Nephron (organoid): ENCODE measurements at regions not wholly inside any gene's neighbourhood (a gene's known extent, or its start where the extent isn't known, plus 50 kb on each side); places are given as distances from the start of the nearest gene placed in this dataset.
A peak's percentile ranks its signal among the peaks of the same experiment; 100 is the strongest.

Source experiments
- H3K27ac Mint-ChIP-seq, 3 experiments: 2 replicates each; pipeline ENCODE4 v1.8.0; 2020; ENCODE audit warnings: mixed read lengths in 3 of 3, mild to moderate bottlenecking in 2 of 3, moderate library complexity in 1 of 3
- H3K27me3 Mint-ChIP-seq: 2 replicates; pipeline ENCODE4 v1.8.0; 2021; ENCODE audit warnings: low read depth, mild to moderate bottlenecking, moderate library complexity, mixed read lengths
- H3K36me3 Mint-ChIP-seq: 2 replicates; pipeline ENCODE4 v1.8.0; 2020; ENCODE audit warnings: low read depth, mixed read lengths
- H3K4me1 Mint-ChIP-seq: 2 replicates; pipeline ENCODE4 v1.8.0; 2020; ENCODE audit warnings: mixed read lengths
- H3K4me3 Mint-ChIP-seq, 3 experiments: 2 replicates each; pipeline ENCODE4 v1.8.0; 2020; ENCODE audit warnings: mild to moderate bottlenecking in 3 of 3, mixed read lengths in 3 of 3, moderate library complexity in 2 of 3
- H3K9me3 Mint-ChIP-seq: 2 replicates; pipeline ENCODE4 v1.8.0; 2020; ENCODE audit warnings: mixed read lengths
- TF ChIP-seq, protein P1 (sequence below), 3 experiments: fragments of 200-600 bp; sonication (generic); IDR thresholded peaks; one replicate each; pipeline ENCODE4 v1.5.0; 2021; ENCODE audit warnings: antibody characterized with exemption in 3 of 3; ENCODE audit not compliant: unreplicated experiment in 3 of 3

DNA sequence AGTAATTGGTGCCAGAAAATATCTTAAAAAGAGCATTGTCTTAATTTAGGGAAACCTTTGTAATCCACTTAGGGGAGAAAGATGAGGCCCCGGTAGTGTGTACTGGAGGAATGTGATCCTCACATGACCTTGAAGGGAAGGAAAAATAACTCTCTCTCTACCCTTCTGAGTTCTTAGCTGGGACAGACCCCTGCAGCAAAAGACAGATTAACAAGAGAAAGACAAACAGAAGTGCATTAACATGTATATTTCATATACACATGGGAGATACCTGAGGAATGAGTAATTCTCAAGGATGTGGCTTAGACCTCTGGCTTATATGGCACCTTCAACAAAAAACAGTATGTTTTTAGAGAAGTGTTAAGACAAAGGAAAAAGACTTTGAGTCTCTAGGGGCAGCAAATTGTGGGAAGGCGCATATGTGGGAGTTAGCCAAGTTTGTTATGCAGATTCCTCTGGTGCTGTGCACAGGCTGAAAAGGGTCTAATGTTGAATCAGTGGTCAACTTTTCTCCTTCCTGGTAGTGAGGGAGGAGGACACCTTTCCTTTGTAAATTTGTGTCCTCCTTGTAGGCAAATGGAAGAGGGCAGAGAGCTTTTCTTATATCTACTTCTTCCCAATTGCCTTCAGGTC, 138.8 kb downstream of the LRRC70 start:
- TF ChIP-seq, protein P1, sequence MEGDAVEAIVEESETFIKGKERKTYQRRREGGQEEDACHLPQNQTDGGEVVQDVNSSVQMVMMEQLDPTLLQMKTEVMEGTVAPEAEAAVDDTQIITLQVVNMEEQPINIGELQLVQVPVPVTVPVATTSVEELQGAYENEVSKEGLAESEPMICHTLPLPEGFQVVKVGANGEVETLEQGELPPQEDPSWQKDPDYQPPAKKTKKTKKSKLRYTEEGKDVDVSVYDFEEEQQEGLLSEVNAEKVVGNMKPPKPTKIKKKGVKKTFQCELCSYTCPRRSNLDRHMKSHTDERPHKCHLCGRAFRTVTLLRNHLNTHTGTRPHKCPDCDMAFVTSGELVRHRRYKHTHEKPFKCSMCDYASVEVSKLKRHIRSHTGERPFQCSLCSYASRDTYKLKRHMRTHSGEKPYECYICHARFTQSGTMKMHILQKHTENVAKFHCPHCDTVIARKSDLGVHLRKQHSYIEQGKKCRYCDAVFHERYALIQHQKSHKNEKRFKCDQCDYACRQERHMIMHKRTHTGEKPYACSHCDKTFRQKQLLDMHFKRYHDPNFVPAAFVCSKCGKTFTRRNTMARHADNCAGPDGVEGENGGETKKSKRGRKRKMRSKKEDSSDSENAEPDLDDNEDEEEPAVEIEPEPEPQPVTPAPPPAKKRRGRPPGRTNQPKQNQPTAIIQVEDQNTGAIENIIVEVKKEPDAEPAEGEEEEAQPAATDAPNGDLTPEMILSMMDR (IDR thresholded peaks at IDR 0.05; ENCODE audit: unreplicated experiment in 3 of 3) = no peak
- Mint-ChIP-seq H3K36me3 (no peaks in the 10 kb centered on the region), H3K27me3 (peaks cover 2% of the 10 kb centered on the region), H3K9me3 (no peaks in the 10 kb centered on the region), H3K4me3 (no peak overlapping the region), H3K4me1 (peaks cover 45% of the 10 kb centered on the region), H3K27ac (peak overlapping the region; percentile 82 to 88 (median 86))

DNA sequence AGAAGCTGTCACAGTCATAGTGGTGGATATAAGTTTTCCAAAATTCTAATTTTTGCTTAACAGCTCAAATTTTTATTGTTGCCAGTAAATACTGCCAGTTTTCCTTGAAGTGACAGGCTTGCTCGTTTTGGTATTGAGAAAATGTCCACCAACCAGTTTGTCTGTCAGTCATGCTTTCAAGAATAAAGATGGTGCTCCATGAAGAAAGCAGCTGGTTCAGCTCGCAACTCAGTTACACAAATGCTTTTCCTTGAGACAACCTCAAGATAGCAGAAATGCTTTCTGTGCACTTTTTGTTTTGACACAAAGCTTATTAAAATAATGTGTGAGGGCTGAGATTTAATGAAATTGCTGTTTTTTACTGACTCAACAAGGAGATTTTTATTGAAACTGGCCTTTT, 135.7 kb downstream of the LRRC70 start:
- no peaks in the 10 kb centered on the region for H3K36me3 Mint-ChIP-seq
- H3K27ac Mint-ChIP-seq = no peak overlapping the region
- TF ChIP-seq, protein P1 (IDR thresholded peaks at IDR 0.05; ENCODE audit: unreplicated experiment in 3 of 3) = no peak
- no peak overlapping the region for H3K4me3 Mint-ChIP-seq
- no peaks in the 10 kb centered on the region for H3K9me3 Mint-ChIP-seq
- peaks cover 29% of the 10 kb centered on the region for H3K4me1 Mint-ChIP-seq
- no peaks in the 10 kb centered on the region for H3K27me3 Mint-ChIP-seq

DNA sequence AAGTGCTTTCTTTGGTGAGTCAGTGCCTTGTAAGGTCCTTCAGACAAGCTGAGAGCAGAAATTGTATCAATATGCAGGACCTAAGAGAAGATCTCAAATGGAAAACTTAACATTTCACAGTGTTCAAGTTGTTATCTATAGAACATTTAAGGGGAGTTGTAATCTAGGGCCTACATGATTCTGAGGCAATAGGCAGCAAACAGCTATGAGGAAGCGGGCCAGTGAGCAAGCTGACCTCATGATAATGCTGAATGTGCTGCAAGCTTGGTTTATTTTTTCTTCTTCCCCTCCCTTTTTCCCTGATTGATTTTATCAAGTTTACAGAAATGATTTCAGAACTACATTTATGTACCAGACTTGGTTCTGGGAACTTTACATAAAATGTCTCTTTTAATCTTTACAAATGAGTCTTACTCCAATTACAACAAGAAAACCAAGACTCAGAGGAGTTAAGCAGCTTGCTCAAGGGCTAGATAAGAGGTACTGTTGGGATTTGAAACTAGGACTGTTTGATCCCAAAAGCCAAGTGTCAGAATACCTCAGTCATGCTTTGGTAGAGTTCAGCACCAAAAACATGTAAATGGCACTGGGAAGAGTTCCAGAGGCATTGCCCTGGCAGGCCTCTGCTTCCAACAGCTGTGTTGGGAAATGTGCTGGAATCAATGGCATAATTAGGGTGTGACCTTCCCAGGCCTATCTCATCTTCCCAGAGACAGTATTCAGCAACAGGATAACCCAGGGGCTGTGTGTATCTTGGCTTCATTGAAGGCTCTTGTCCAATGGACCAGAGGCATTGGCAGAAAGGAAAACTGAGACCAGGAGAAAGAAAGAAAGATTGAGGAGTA, 130.1 kb downstream of the LRRC70 start:
- TF ChIP-seq, protein P1 (IDR thresholded peaks at IDR 0.05; ENCODE audit: unreplicated experiment in 3 of 3) = no peak
- no peaks in the 10 kb centered on the region for H3K4me1 Mint-ChIP-seq
- H3K4me3 Mint-ChIP-seq = no peak overlapping the region
- H3K9me3 Mint-ChIP-seq = peaks cover 10% of the 10 kb centered on the region
- H3K36me3 Mint-ChIP-seq = no peaks in the 10 kb centered on the region
- H3K27ac Mint-ChIP-seq = no peak overlapping the region
- no peaks in the 10 kb centered on the region for H3K27me3 Mint-ChIP-seq

DNA sequence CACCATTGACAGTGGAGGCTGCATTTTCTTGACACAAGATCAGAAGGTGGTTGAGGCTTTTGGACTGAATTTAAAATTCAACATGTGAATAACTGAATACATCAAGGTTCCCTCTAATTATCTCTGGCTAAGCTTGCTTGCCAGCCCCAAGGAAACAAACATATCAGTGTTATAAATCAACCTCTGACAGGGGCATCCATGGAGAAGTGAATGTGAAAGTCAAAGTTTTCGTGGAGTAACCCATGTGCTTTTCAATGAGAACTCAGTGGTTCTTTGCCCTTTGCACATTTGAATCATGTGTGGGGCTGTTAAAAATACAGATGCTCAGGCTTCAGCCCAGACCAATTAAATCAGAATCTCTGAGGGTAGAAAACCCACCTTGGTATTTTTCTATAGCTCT, 128.9 kb downstream of the LRRC70 start:
- H3K27ac Mint-ChIP-seq = no peak overlapping the region
- peaks cover 10% of the 10 kb centered on the region for H3K9me3 Mint-ChIP-seq
- no peak overlapping the region for H3K4me3 Mint-ChIP-seq
- peaks cover 5% of the 10 kb centered on the region for H3K27me3 Mint-ChIP-seq
- no peaks in the 10 kb centered on the region for H3K36me3 Mint-ChIP-seq
- no peaks in the 10 kb centered on the region for H3K4me1 Mint-ChIP-seq
- TF ChIP-seq, protein P1 (IDR thresholded peaks at IDR 0.05; ENCODE audit: unreplicated experiment in 3 of 3) = no peak

DNA sequence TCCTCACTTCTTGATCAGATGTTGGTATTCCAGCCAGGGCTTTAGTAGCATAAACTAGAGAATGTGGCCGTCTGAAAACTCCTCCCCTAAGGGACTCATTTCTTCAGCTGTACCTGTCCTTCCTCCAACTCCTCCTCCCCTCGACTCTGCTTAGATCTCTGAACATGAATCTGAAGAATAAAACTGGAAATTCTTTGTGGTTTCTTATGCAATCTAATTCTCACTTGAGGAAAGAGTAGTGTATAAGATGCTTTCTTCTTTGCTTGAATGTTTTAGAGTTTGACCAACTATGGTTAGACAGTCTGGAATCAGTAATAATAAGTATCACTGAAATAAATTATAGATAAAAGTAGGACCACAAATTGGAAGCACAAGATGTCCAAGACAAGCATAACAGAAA, 128.5 kb downstream of the LRRC70 start:
- no peaks in the 10 kb centered on the region for H3K4me1 Mint-ChIP-seq
- H3K36me3 Mint-ChIP-seq = no peaks in the 10 kb centered on the region
- H3K27ac Mint-ChIP-seq = no peak overlapping the region
- no peak overlapping the region for H3K4me3 Mint-ChIP-seq
- peaks cover 10% of the 10 kb centered on the region for H3K9me3 Mint-ChIP-seq
- H3K27me3 Mint-ChIP-seq = peaks cover 5% of the 10 kb centered on the region
- TF ChIP-seq, protein P1 (IDR thresholded peaks at IDR 0.05; ENCODE audit: unreplicated experiment in 3 of 3) = no peak
